ENCODE measurements at regions not wholly inside any gene's neighbourhood (a gene's known extent, or its start where the extent isn't known, plus 50 kb on each side); places are given as distances from the start of the nearest gene placed in this dataset.

- 57% methylated on average over 10 of the region's 13 CpGs for WGBS (ENCODE audit: insufficient coverage, low coverage, low lambda C conversion rate, missing lambda C conversion rate)
- intact Hi-C loops (cut with DNase I): no loop called here
- H3K27ac ChIP-seq: peak overlapping the region in 2 of 3 donors; percentile 25 to 62
- ATAC-seq (peak; percentile 67 to 82 (median 76)), DNase-seq (peak; percentile 74 to 84 (median 83))
- no peak overlapping the region for H3K4me3 ChIP-seq
- no peaks in the 10 kb centered on the region for H3K27me3 ChIP-seq
- no peak for TF ChIP-seq CTCF (IDR thresholded peaks at IDR 0.05)
- TF ChIP-seq POLR2A (IDR thresholded peaks at IDR 0.05): no peak
- no peaks in the 10 kb centered on the region for H3K36me3 ChIP-seq
- peaks cover 0 to 18% (median 8%) of the 10 kb centered on the region in 4 donors for H3K4me1 ChIP-seq
- H3K9me3 ChIP-seq: no peaks in the 10 kb centered on the region
Observed at GRCh38 chr3:72316501-72317279, 531.6 kb downstream of the SHQ1 start.

- Histone ChIP-seq H3K27ac (no peak overlapping the region), H3K9me3 (no peaks in the 10 kb centered on the region), H3K36me3 (no peaks in the 10 kb centered on the region), H3K27me3 (no peaks in the 10 kb centered on the region), H3K4me1 (peaks cover 0 to 21% (median 8%) of the 10 kb centered on the region in 4 donors), H3K4me3 (no peak overlapping the region)
- TF ChIP-seq POLR2A (IDR thresholded peaks at IDR 0.05) (no peak), CTCF (IDR thresholded peaks at IDR 0.05) (no peak)
- WGBS (ENCODE audit: insufficient coverage, low coverage, low lambda C conversion rate, missing lambda C conversion rate): 100% methylated on average over 1 of the region's 1 CpG
- intact Hi-C loops (cut with DNase I): no loop called here
- DNase-seq: no peak
- ATAC-seq: no peak
Observed at GRCh38 chr3:72313308-72313707, 528.4 kb upstream of the PROK2 start.

- no peaks in the 10 kb centered on the region for H3K9me3 ChIP-seq
- DNase-seq: no peak
- no peak overlapping the region for H3K27ac ChIP-seq
- peaks cover 0 to 23% (median 10%) of the 10 kb centered on the region in 4 donors for H3K4me1 ChIP-seq
- H3K27me3 ChIP-seq: no peaks in the 10 kb centered on the region
- 69% methylated on average over 5 of the region's 6 CpGs for WGBS (ENCODE audit: insufficient coverage, low coverage, low lambda C conversion rate, missing lambda C conversion rate)
- intact Hi-C loops (cut with DNase I): no loop called here
- no peak for ATAC-seq
- TF ChIP-seq CTCF (IDR thresholded peaks at IDR 0.05) (no peak), POLR2A (IDR thresholded peaks at IDR 0.05) (no peak)
- no peaks in the 10 kb centered on the region for H3K36me3 ChIP-seq
- H3K4me3 ChIP-seq: no peak overlapping the region
Observed at GRCh38 chr3:72312339-72312738, 527.4 kb upstream of the PROK2 start.

- Histone ChIP-seq H3K36me3 (no peaks in the 10 kb centered on the region), H3K4me3 (no peak overlapping the region), H3K9me3 (no peaks in the 10 kb centered on the region), H3K4me1 (peaks cover 0 to 21% (median 8%) of the 10 kb centered on the region in 4 donors), H3K27me3 (no peaks in the 10 kb centered on the region), H3K27ac (no peak overlapping the region)
- TF ChIP-seq POLR2A (IDR thresholded peaks at IDR 0.05): no peak
- TF ChIP-seq CTCF (IDR thresholded peaks at IDR 0.05): no peak
- DNase-seq (no peak), ATAC-seq (no peak)
- 76% methylated on average over 6 of the region's 7 CpGs for WGBS (ENCODE audit: insufficient coverage, low coverage, low lambda C conversion rate, missing lambda C conversion rate)
- intact Hi-C loops (cut with DNase I): no loop called here
Observed at GRCh38 chr3:72311425-72311824, 526.5 kb upstream of the PROK2 start.

All from right lobe of liver (tissue), 6 donors.